ENCODE measurements at regions not wholly inside any gene's neighbourhood (a gene's known extent, or its start where the extent isn't known, plus 50 kb on each side); places are given as distances from the start of the nearest gene placed in this dataset.

- intact Hi-C loops (cut with DNase I) = no loop called here
- ATAC-seq = no peak
- TF ChIP-seq, protein P1, sequence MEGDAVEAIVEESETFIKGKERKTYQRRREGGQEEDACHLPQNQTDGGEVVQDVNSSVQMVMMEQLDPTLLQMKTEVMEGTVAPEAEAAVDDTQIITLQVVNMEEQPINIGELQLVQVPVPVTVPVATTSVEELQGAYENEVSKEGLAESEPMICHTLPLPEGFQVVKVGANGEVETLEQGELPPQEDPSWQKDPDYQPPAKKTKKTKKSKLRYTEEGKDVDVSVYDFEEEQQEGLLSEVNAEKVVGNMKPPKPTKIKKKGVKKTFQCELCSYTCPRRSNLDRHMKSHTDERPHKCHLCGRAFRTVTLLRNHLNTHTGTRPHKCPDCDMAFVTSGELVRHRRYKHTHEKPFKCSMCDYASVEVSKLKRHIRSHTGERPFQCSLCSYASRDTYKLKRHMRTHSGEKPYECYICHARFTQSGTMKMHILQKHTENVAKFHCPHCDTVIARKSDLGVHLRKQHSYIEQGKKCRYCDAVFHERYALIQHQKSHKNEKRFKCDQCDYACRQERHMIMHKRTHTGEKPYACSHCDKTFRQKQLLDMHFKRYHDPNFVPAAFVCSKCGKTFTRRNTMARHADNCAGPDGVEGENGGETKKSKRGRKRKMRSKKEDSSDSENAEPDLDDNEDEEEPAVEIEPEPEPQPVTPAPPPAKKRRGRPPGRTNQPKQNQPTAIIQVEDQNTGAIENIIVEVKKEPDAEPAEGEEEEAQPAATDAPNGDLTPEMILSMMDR (IDR thresholded peaks at IDR 0.05) = no peak
- no peak for TF ChIP-seq POLR2A (IDR thresholded peaks at IDR 0.05)
- DNase-seq = no peak
- Histone ChIP-seq H3K36me3 (no peaks in the 10 kb centered on the region), H3K4me1 (no peaks in the 10 kb centered on the region), H3K27ac (no peak overlapping the region), H3K9me3 (no peaks in the 10 kb centered on the region), H3K4me3 (no peak overlapping the region), H3K27me3 (no peaks in the 10 kb centered on the region)
- WGBS (ENCODE audit: insufficient coverage, low coverage, low lambda C conversion rate, missing lambda C conversion rate) = 93% methylated on average over 2 of the region's 2 CpGs
These were observed 66.7 kb upstream of the NT5C1B start for GRCh38 chr2:18656048-18656447.

- no peak for DNase-seq
- Histone ChIP-seq H3K27ac (no peak overlapping the region), H3K27me3 (no peaks in the 10 kb centered on the region), H3K4me1 (no peaks in the 10 kb centered on the region), H3K36me3 (no peaks in the 10 kb centered on the region), H3K4me3 (no peak overlapping the region), H3K9me3 (no peaks in the 10 kb centered on the region)
- TF ChIP-seq, protein P1 (IDR thresholded peaks at IDR 0.05) = no peak
- TF ChIP-seq POLR2A (IDR thresholded peaks at IDR 0.05) = no peak
- ATAC-seq = no peak
- 66% methylated on average over 3 of the region's 3 CpGs for WGBS (ENCODE audit: insufficient coverage, low coverage, low lambda C conversion rate, missing lambda C conversion rate)
- intact Hi-C loops (cut with DNase I) = no loop called here
These were observed 62.7 kb upstream of the NT5C1B start for GRCh38 chr2:18651842-18652774.

DNA sequence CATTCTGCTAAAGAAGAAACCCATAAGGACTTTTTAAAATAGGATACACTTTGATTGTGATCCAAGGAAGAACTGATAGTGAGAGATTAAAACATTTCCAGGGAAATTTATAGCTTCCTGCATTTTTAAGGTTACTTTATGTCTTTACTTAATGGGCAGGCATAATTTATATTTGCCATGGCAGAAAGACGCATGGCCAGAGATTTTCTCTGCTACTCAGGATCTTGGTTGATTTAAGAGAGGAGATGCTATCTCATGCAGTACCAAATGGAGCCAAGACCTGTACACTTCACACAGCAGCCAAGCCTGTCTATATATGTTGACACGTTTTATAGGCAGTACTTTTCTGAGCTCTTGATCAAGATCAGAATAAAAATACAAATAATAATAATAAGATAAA is 60.9 kb upstream of the NT5C1B start:
- Histone ChIP-seq H3K4me1 (no peaks in the 10 kb centered on the region), H3K4me3 (no peak overlapping the region), H3K9me3 (no peaks in the 10 kb centered on the region), H3K27me3 (no peaks in the 10 kb centered on the region), H3K36me3 (no peaks in the 10 kb centered on the region), H3K27ac (no peak overlapping the region)
- TF ChIP-seq, protein P1 (IDR thresholded peaks at IDR 0.05) = no peak
- no peak for TF ChIP-seq POLR2A (IDR thresholded peaks at IDR 0.05)
- no peak for DNase-seq
- ATAC-seq = no peak
- intact Hi-C loops (cut with DNase I) = no loop called here
- WGBS (ENCODE audit: insufficient coverage, low coverage, low lambda C conversion rate, missing lambda C conversion rate) = 69% methylated on average over 2 of the region's 2 CpGs

- no peak for TF ChIP-seq POLR2A (IDR thresholded peaks at IDR 0.05)
- TF ChIP-seq, protein P1 (IDR thresholded peaks at IDR 0.05) = no peak
- 100% methylated on average over 1 of the region's 1 CpG for WGBS (ENCODE audit: insufficient coverage, low coverage, low lambda C conversion rate, missing lambda C conversion rate)
- Histone ChIP-seq H3K27ac (no peak overlapping the region), H3K27me3 (no peaks in the 10 kb centered on the region), H3K4me3 (no peak overlapping the region), H3K4me1 (no peaks in the 10 kb centered on the region), H3K36me3 (no peaks in the 10 kb centered on the region), H3K9me3 (no peaks in the 10 kb centered on the region)
- intact Hi-C loops (cut with DNase I) = no loop called here
- no peak for ATAC-seq
- DNase-seq = no peak
These were observed 60.2 kb upstream of the NT5C1B start for GRCh38 chr2:18649502-18650135.
